T-helper 17 cell (primary cell): ENCODE measurements at regions not wholly inside any gene's neighbourhood (a gene's known extent, or its start where the extent isn't known, plus 50 kb on each side); places are given as distances from the start of the nearest gene placed in this dataset.

ENCODE experiments used
- ATAC-seq: fragments of 150-1000 bp; cut with Tn5 transposase; 2 replicates; pipeline ENCODE4 v1.10.0; 2021; ENCODE audit warnings: mild to moderate bottlenecking, moderate library complexity
- DNase-seq, 3 donors: peaks; one replicate each; pipeline versions ENCODE4 v3.0.0 to v3.0.0-alpha.2; 2020 to 2021
- H3K9me3 ChIP-seq: one replicate; pipeline ENCODE4 v1.7.0; 2013; ENCODE audit warnings: low read length, mild to moderate bottlenecking; ENCODE audit not compliant: control insufficient read depth, poor library complexity, severe bottlenecking
- H3K27ac Mint-ChIP-seq: one replicate; pipeline ENCODE4 v1.8.0; 2022; ENCODE audit warnings: mild to moderate bottlenecking, moderate library complexity, mixed read lengths
- H3K27me3 Mint-ChIP-seq: one replicate; pipeline ENCODE4 v1.8.0; 2022; ENCODE audit warnings: mixed read lengths
- H3K36me3 Mint-ChIP-seq: one replicate; pipeline ENCODE4 v1.8.0; 2022; ENCODE audit warnings: low read depth, mixed read lengths
- H3K4me1 Mint-ChIP-seq: one replicate; pipeline ENCODE4 v1.8.0; 2022; ENCODE audit warnings: mild to moderate bottlenecking, mixed read lengths
- H3K4me3 Mint-ChIP-seq: one replicate; pipeline ENCODE4 v1.8.0; 2022; ENCODE audit warnings: mild to moderate bottlenecking, moderate library complexity, mixed read lengths

GRCh38 chr4:155600244-155600643 lies 66.4 kb upstream of the GUCY1A1 start:
- Mint-ChIP-seq H3K4me3 (no peak overlapping the region), H3K27me3 (peaks cover 10% of the 10 kb centered on the region), H3K27ac (no peak overlapping the region), H3K4me1 (no peaks in the 10 kb centered on the region), H3K36me3 (no peaks in the 10 kb centered on the region)
- no peaks in the 10 kb centered on the region for H3K9me3 ChIP-seq
- DNase-seq = no peak
- no peak for ATAC-seq

DNA sequence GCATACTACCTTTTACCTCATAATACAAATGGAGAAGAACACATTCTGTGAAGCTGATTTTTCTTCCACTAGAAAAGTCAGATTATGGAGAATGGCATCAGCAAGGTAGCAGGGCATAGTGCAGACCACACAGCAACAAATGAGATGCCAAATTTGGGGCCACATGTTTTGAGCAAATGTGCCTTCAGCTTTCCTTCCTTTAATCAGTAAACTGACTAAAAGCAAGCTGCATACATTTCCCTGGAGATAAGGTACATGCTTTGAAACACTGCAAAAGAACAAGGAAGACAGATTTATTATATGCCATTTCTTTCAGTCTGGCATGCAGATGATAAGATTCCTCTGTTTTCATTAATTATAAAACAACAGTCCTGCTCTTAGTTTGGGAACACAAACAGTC lies 67.1 kb upstream of the GUCY1A1 start:
- Mint-ChIP-seq H3K27ac (no peak overlapping the region), H3K4me1 (no peaks in the 10 kb centered on the region), H3K36me3 (no peaks in the 10 kb centered on the region), H3K4me3 (no peak overlapping the region), H3K27me3 (peaks cover 10% of the 10 kb centered on the region)
- no peak for DNase-seq
- ATAC-seq = no peak
- H3K9me3 ChIP-seq = no peaks in the 10 kb centered on the region

GRCh38 chr4:155599085-155599484 lies 67.6 kb upstream of the GUCY1A1 start:
- Mint-ChIP-seq H3K4me1 (no peaks in the 10 kb centered on the region), H3K27ac (no peak overlapping the region), H3K27me3 (peaks cover 10% of the 10 kb centered on the region), H3K36me3 (no peaks in the 10 kb centered on the region), H3K4me3 (no peak overlapping the region)
- ATAC-seq (no peak), DNase-seq (no peak)
- no peaks in the 10 kb centered on the region for H3K9me3 ChIP-seq

- Mint-ChIP-seq H3K36me3 (no peaks in the 10 kb centered on the region), H3K4me3 (no peak overlapping the region), H3K27me3 (peaks cover 10% of the 10 kb centered on the region), H3K27ac (no peak overlapping the region), H3K4me1 (no peaks in the 10 kb centered on the region)
- no peak for ATAC-seq
- H3K9me3 ChIP-seq = no peaks in the 10 kb centered on the region
- DNase-seq = no peak
Observed at GRCh38 chr4:155597933-155598451, 68.7 kb upstream of the GUCY1A1 start.

GRCh38 chr4:155597281-155597680 lies 69.4 kb upstream of the GUCY1A1 start:
- H3K4me3 Mint-ChIP-seq = no peak overlapping the region
- H3K27ac Mint-ChIP-seq = no peak overlapping the region
- H3K4me1 Mint-ChIP-seq = no peaks in the 10 kb centered on the region
- no peak for DNase-seq
- peaks cover 5% of the 10 kb centered on the region for H3K27me3 Mint-ChIP-seq
- no peak for ATAC-seq
- H3K36me3 Mint-ChIP-seq = no peaks in the 10 kb centered on the region
- H3K9me3 ChIP-seq = no peaks in the 10 kb centered on the region

GRCh38 chr4:155593793-155594192 lies 72.9 kb upstream of the GUCY1A1 start:
- H3K27ac Mint-ChIP-seq = no peak overlapping the region
- no peak for DNase-seq
- H3K9me3 ChIP-seq = no peaks in the 10 kb centered on the region
- no peaks in the 10 kb centered on the region for H3K36me3 Mint-ChIP-seq
- no peaks in the 10 kb centered on the region for H3K27me3 Mint-ChIP-seq
- H3K4me1 Mint-ChIP-seq = no peaks in the 10 kb centered on the region
- ATAC-seq = no peak
- no peak overlapping the region for H3K4me3 Mint-ChIP-seq

- H3K4me1 Mint-ChIP-seq = no peaks in the 10 kb centered on the region
- H3K36me3 Mint-ChIP-seq = no peaks in the 10 kb centered on the region
- H3K27me3 Mint-ChIP-seq = no peaks in the 10 kb centered on the region
- H3K4me3 Mint-ChIP-seq = no peak overlapping the region
- no peaks in the 10 kb centered on the region for H3K9me3 ChIP-seq
- ATAC-seq = no peak
- no peak overlapping the region for H3K27ac Mint-ChIP-seq
- DNase-seq = no peak
Observed at GRCh38 chr4:155592938-155593297, 73.7 kb upstream of the GUCY1A1 start.

GRCh38 chr4:155592179-155592937 lies 74.3 kb upstream of the GUCY1A1 start:
- Mint-ChIP-seq H3K4me1 (no peaks in the 10 kb centered on the region), H3K4me3 (no peak overlapping the region), H3K27me3 (no peaks in the 10 kb centered on the region), H3K36me3 (no peaks in the 10 kb centered on the region), H3K27ac (no peak overlapping the region)
- DNase-seq (no peak), ATAC-seq (no peak)
- H3K9me3 ChIP-seq = no peaks in the 10 kb centered on the region

DNA sequence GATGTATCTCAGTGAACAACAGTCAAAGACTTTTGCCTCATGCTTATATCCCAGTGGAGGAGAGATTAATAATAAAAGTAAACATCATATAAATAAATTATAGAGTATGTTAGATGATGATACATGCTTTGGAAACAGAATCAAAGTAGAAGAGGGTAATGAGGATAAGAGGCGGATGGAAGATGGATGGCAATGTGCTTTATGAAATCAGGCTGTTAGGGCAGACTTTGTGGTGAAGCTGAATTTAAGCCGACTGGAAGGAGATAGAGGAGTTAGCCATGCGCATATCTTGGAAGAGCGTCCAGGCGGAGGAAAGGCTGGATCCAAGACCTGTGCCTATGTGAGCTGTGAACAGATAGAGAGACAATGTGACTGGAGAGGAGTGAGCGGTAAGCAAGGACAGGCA lies 74.9 kb upstream of the GUCY1A1 start:
- Mint-ChIP-seq H3K4me1 (no peaks in the 10 kb centered on the region), H3K36me3 (no peaks in the 10 kb centered on the region), H3K27me3 (no peaks in the 10 kb centered on the region), H3K4me3 (no peak overlapping the region), H3K27ac (no peak overlapping the region)
- DNase-seq (no peak), ATAC-seq (no peak)
- H3K9me3 ChIP-seq = no peaks in the 10 kb centered on the region

DNA sequence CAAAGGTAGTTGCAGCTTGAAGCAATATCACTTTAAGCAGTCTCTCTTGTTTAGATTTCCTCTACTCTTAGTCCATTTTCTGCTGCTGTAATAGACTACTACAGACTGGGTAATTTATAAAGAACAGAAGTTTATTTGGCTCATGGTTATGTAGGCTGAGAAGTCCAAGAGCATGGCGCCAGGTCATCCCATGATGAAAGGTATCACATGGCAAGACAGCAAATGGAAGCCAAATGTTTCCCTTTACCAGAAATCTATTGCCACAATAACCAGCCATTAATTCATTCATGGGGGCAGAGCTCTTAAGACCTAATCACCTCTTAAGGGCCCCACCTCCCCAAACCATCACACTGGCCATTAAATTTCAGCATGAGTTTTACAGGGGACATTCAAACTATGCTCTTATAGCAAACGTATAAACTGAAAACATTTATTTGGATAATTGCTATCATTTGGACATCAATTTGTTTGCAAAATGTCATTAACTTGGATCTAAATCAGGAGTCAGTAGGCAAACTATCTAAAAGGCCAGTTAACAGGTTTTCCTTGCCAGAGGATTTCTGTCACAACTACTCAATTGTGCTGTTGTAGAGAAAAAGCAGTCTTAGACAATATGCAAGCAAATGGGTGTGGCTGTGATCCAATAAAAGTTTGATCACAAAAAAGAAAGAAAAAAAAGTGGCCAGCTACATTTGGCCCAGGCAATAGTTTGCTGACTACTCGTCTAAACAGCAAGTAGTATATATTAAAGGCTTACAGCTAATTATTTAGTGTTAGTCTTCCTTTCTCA lies 75.7 kb upstream of the GUCY1A1 start:
- H3K9me3 ChIP-seq = no peaks in the 10 kb centered on the region
- Mint-ChIP-seq H3K36me3 (no peaks in the 10 kb centered on the region), H3K4me1 (no peaks in the 10 kb centered on the region), H3K27ac (no peak overlapping the region), H3K27me3 (no peaks in the 10 kb centered on the region), H3K4me3 (no peak overlapping the region)
- no peak for ATAC-seq
- no peak for DNase-seq

DNA sequence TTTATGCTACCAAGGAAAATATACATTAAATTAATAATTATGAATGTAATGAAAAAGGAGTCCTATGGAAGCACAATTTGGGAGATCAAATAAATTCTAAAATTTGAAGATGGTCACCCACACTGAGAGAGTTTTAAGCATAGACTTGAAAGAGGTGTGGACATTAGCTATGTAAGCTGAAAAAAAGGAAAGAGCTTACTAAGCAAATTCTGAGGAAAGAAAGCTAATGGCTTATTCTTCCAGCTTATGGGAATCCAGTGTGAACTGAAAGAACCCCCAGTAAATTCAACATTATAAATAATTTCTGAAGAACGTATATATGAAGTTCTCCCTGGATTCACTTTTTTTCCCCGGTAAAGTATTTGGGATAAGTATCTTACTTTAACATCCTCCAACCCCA lies 78.2 kb upstream of the GUCY1A1 start:
- Mint-ChIP-seq H3K27ac (no peak overlapping the region), H3K36me3 (no peaks in the 10 kb centered on the region), H3K4me3 (no peak overlapping the region), H3K27me3 (no peaks in the 10 kb centered on the region), H3K4me1 (no peaks in the 10 kb centered on the region)
- ATAC-seq = no peak
- no peaks in the 10 kb centered on the region for H3K9me3 ChIP-seq
- DNase-seq = no peak

GRCh38 chr4:155587766-155588165 lies 78.9 kb upstream of the GUCY1A1 start:
- DNase-seq (no peak), ATAC-seq (no peak)
- no peaks in the 10 kb centered on the region for H3K9me3 ChIP-seq
- Mint-ChIP-seq H3K27ac (no peak overlapping the region), H3K4me3 (no peak overlapping the region), H3K4me1 (no peaks in the 10 kb centered on the region), H3K27me3 (no peaks in the 10 kb centered on the region), H3K36me3 (no peaks in the 10 kb centered on the region)

GRCh38 chr4:155582971-155583437 lies 83.6 kb upstream of the GUCY1A1 start:
- no peaks in the 10 kb centered on the region for H3K9me3 ChIP-seq
- peak; percentile 39 for ATAC-seq
- Mint-ChIP-seq H3K36me3 (no peaks in the 10 kb centered on the region), H3K27ac (no peak overlapping the region), H3K4me3 (no peak overlapping the region), H3K27me3 (no peaks in the 10 kb centered on the region), H3K4me1 (no peaks in the 10 kb centered on the region)
- DNase-seq = no peak
